Medulla oblongata (tissue), 1 donor: ENCODE measurements at regions not wholly inside any gene's neighbourhood (a gene's known extent, or its start where the extent isn't known, plus 50 kb on each side); places are given as distances from the start of the nearest gene placed in this dataset.
A peak's percentile ranks its signal among the peaks of the same experiment; 100 is the strongest.

Experiments
- DNase-seq: peaks from one replicate; pipeline ENCODE4 v3.0.0-alpha.2; 2015; ENCODE audit errors: extremely low spot score

DNA sequence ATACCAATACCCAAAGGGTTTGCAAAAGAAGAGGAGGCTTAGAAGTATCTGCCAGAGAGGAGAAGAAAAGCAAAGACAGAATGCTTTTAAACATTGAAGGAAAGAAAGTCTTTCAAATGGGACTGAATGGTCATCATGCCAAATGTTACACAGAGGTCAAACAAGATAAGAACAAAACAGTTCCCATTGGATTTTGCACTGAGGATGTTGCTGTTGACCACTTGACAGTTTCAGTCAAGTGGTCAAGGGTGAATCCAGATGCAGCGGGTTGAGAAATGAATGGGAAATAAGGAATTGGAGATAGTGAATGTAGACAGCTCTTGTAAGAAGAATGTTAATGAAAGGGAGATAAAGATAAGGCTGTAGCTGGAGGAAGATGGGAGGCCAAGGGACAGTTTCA is 64.8 kb upstream of the FGG start:
- no peak for DNase-seq

DNA sequence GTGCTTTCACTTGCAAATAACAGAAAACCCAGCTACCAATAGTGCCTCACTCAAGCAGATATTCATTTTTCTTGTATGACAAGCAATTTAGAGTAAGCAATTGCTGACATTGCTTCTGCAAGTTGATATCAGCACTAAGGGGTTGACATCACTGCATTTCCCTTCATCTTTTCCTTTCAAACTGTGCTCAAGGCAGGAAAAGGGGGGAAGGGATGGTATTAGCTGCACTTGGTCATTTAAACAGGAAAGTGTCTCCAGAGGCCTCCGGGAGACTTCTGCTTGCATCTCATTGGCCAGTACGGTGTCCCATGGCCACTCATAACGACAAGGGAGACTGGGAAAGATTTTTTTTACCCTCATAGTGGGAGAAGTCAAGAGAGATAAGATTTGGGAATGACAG is 65.5 kb upstream of the FGG start:
- no peak for DNase-seq

DNA sequence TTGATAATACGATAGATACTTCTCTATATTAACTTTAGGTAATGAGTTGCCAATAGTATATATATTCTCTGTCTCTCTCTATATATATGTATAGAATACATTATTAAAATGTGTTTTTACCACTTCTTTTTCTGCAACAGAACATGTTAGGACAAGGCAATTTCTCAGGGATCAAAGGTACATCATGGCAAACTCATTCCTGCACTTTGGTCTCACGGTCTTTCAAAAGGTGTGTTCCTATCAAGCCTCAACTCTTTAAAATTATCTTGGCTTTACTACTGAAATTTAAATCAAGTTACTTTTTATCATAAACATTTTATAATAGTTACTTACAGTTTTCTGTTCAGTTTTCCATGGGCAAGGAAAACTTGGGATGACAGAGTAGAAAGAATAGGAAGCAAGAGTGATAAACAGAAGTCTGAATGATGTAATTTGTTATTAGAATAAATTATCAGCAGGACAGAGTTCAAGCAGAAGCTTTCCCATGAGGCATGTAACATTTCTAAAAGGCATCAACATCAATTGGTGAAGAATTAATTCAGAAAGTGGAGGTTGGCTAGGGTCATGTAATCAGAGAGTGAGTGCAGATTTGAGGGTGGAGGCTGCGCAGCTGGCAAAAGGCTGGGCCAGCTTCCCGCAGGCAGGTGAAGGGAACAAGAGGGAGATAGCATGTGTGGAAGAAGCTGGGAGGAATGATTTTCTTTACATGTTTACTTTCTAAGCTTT is 59.7 kb upstream of the LRAT start:
- DNase-seq: no peak

DNA sequence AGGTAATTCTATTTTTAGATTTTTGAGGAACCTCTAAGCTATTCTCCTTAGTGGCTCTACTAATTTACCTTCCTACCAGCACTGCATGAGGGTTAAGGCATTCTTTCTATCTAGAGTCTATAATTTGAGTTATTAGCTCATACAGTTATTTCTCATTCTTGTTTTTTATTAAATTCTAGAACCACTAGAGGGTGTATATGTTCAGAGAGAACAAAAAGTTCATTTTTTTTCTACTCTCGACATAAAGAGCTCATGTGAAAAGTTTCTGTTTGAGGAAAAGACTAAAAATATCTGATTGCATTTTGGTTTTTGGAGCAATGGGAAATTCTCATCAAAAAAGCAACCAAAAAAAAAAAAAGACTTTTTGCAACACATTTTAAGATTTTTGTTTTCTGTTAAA is 57.0 kb upstream of the LRAT start:
- DNase-seq: peak; percentile 6

DNA sequence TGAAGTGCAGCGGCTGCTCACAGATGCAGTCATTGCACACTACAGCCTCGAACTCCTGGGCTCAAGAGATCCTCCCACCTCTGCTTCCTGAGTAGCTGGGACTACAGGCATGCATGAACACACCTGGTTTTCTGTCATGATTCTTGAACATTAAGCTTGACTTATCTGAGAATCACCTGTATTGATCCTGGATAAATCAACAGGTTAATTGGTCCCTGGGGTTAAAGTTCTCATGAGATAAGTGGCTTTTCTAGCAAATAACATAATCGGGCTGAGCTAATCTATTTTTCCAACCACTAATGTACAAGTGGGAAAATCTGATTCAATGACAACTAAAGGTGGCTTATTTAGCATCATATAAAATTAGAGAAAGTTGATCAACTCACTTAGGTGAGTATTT is 56.0 kb upstream of the LRAT start:
- DNase-seq: no peak

DNA sequence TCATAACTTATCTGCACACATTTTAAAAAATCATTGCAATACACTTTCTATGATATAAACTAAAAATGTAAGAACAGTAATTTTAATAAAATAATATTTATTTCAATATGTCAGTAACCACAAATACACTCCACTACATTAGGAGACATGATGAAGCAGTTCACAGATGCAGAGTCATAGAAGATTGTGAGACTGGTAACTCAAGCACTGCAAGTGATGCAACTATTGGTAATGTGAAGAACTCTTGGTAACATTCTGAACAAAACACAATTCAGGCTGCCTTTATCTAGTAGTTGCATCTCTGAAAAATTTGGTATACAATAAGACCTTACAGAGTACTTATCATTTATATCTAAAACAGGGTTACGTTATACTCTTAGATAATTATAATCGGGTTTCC is 52.6 kb upstream of the LRAT start:
- DNase-seq: no peak

DNA sequence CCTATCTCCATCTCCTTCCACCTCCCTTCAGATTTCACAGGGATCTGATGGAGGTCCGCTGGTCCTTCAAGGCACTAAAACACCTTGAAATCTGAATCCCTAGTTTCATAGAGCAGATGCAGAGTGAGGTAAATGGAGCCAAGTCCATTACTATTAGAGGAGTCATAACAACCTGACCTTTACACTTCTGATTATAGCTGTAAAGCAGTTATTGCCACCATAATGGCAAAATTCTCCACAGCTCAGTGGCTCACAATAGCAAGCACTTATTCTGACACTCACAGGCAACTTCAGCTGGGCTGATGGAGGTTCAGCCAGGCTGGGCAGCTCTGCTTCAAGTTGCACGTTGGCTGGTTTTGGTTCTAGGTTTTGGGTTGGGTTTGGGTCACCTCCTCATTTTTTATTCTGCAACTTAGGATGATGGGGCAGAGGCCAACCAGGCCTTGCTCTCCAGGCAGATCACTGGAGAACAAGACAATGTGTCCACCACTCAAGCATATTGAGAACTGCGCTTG is 51.4 kb upstream of the LRAT start:
- DNase-seq: no peak
